ENCODE measurements at regions not wholly inside any gene's neighbourhood (a gene's known extent, or its start where the extent isn't known, plus 50 kb on each side); places are given as distances from the start of the nearest gene placed in this dataset.

DNA sequence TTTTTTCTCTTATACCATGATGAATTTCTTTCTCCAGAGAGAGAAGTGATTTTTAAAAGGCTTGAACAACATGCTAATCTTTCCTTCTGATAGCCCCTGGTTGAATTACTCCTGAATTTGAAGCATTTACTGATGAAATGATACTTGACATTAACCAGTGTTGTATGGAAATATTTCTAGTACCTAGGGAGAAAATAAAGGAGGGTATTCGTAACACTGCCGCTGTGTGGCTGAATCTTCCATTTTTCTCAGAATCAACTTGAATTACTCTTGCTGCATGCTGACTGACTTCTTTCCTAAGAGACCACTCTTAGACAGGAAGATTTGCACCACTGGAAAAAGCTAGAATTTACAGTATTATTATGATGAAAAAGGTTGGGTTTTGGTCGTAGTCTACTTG, 118.3 kb downstream of the FAT3 start (continued):
- TF ChIP-seq ZNF331 (CRISPR knock-in tag; IDR thresholded peaks at IDR 0.05; ENCODE audit: low read depth) = no peak

DNA sequence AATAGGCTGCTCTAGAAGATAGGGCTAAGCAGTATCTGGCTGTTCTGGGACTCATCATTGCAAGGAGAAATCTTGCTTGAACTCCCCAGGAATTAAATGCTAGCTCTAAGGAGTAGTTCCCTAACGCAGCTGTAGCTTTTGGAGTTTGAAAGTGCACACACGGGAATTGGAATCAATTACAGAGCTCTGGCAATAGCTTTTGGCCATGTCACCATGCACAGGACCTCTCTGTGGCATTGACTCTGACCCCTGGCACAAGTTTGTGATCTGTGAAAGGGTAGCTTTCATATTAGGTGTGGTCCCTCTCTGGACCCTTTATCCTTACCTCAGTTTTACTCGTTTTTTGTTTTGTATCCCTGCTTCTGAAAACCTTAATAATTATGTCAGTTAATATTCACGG, 121.6 kb downstream of the FAT3 start:
- Mint-ChIP-seq H3K27me3 (ENCODE audit: insufficient read depth, low read depth, poor library complexity) (no peaks in the 10 kb centered on the region), H3K27ac (no peak overlapping the region), H3K36me3 (ENCODE audit: low read depth) (no peaks in the 10 kb centered on the region), H3K4me3 (no peak overlapping the region), H3K9me3 (no peaks in the 10 kb centered on the region), H3K4me1 (peaks cover 88% of the 10 kb centered on the region)
- no peaks in the 10 kb centered on the region for H3K36me3 ChIP-seq (ENCODE audit: insufficient read depth)
- ATAC-seq (no peak), DNase-seq (ENCODE audit: low spot score) (no peak)
- H3K4me2 ChIP-seq = no peak overlapping the region
- no peak overlapping the region for H3K27ac ChIP-seq (ENCODE audit: low read depth)
- H3K4me1 ChIP-seq (ENCODE audit: insufficient read depth) = peaks cover 57% of the 10 kb centered on the region
- H3K9me2 ChIP-seq (ENCODE audit: insufficient read depth) = no peaks in the 10 kb centered on the region
- no peaks in the 10 kb centered on the region for H3F3A ChIP-seq (replicated peaks; ENCODE audit: low read depth)
- no peaks in the 10 kb centered on the region for H3K27me3 ChIP-seq (ENCODE audit: insufficient read depth)
- no peak overlapping the region for H2AFZ ChIP-seq
- H3K4me3 ChIP-seq = no peak overlapping the region
- peaks cover 95% of the 10 kb centered on the region for H3K79me2 ChIP-seq (replicated peaks; ENCODE audit: insufficient read depth)
- TF ChIP-seq, protein P1, sequence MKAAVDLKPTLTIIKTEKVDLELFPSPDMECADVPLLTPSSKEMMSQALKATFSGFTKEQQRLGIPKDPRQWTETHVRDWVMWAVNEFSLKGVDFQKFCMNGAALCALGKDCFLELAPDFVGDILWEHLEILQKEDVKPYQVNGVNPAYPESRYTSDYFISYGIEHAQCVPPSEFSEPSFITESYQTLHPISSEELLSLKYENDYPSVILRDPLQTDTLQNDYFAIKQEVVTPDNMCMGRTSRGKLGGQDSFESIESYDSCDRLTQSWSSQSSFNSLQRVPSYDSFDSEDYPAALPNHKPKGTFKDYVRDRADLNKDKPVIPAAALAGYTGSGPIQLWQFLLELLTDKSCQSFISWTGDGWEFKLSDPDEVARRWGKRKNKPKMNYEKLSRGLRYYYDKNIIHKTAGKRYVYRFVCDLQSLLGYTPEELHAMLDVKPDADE (IDR thresholded peaks at IDR 0.05) = no peak
- TF ChIP-seq ZNF331 (CRISPR knock-in tag; IDR thresholded peaks at IDR 0.05; ENCODE audit: low read depth) = no peak
- TF ChIP-seq, protein P2, sequence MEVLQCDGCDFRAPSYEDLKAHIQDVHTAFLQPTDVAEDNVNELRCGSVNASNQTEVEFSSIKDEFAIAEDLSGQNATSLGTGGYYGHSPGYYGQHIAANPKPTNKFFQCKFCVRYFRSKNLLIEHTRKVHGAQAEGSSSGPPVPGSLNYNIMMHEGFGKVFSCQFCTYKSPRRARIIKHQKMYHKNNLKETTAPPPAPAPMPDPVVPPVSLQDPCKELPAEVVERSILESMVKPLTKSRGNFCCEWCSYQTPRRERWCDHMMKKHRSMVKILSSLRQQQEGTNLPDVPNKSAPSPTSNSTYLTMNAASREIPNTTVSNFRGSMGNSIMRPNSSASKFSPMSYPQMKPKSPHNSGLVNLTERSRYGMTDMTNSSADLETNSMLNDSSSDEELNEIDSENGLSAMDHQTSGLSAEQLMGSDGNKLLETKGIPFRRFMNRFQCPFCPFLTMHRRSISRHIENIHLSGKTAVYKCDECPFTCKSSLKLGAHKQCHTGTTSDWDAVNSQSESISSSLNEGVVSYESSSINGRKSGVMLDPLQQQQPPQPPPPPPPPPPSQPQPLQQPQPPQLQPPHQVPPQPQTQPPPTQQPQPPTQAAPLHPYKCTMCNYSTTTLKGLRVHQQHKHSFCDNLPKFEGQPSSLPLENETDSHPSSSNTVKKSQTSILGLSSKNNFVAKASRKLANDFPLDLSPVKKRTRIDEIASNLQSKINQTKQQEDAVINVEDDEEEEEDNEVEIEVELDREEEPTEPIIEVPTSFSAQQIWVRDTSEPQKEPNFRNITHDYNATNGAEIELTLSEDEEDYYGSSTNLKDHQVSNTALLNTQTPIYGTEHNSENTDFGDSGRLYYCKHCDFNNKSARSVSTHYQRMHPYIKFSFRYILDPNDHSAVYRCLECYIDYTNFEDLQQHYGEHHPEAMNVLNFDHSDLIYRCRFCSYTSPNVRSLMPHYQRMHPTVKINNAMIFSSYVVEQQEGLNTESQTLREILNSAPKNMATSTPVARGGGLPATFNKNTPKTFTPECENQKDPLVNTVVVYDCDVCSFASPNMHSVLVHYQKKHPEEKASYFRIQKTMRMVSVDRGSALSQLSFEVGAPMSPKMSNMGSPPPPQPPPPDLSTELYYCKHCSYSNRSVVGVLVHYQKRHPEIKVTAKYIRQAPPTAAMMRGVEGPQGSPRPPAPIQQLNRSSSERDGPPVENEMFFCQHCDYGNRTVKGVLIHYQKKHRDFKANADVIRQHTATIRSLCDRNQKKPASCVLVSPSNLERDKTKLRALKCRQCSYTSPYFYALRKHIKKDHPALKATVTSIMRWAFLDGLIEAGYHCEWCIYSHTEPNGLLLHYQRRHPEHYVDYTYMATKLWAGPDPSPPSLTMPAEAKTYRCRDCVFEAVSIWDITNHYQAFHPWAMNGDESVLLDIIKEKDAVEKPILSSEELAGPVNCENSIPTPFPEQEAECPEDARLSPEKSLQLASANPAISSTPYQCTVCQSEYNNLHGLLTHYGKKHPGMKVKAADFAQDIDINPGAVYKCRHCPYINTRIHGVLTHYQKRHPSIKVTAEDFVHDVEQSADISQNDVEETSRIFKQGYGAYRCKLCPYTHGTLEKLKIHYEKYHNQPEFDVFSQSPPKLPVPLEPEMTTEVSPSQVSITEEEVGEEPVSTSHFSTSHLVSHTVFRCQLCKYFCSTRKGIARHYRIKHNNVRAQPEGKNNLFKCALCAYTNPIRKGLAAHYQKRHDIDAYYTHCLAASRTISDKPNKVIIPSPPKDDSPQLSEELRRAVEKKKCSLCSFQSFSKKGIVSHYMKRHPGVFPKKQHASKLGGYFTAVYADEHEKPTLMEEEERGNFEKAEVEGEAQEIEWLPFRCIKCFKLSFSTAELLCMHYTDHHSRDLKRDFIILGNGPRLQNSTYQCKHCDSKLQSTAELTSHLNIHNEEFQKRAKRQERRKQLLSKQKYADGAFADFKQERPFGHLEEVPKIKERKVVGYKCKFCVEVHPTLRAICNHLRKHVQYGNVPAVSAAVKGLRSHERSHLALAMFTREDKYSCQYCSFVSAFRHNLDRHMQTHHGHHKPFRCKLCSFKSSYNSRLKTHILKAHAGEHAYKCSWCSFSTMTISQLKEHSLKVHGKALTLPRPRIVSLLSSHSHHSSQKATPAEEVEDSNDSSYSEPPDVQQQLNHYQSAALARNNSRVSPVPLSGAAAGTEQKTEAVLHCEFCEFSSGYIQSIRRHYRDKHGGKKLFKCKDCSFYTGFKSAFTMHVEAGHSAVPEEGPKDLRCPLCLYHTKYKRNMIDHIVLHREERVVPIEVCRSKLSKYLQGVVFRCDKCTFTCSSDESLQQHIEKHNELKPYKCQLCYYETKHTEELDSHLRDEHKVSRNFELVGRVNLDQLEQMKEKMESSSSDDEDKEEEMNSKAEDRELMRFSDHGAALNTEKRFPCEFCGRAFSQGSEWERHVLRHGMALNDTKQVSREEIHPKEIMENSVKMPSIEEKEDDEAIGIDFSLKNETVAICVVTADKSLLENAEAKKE (CRISPR knock-in tag; IDR thresholded peaks at IDR 0.05) = no peak
- no peak for TF ChIP-seq EZH2phosphoT487 (IDR thresholded peaks at IDR 0.05; ENCODE audit: unreplicated experiment)
- no peaks in the 10 kb centered on the region for H4K20me1 ChIP-seq (replicated peaks; ENCODE audit: insufficient read depth)

Data from GM23338 (cell line).